NOMO-1 treated with DMSO at 0.1 percent for 48 hours (cell line): ENCODE measurements at regions not wholly inside any gene's neighbourhood (a gene's known extent, or its start where the extent isn't known, plus 50 kb on each side); places are given as distances from the start of the nearest gene placed in this dataset.

Source experiments
- DNase-seq: peaks from one replicate; lab custom pipeline; 2025; ENCODE audit not compliant: unreplicated experiment; lab: John Stamatoyannopoulos, UW

DNA sequence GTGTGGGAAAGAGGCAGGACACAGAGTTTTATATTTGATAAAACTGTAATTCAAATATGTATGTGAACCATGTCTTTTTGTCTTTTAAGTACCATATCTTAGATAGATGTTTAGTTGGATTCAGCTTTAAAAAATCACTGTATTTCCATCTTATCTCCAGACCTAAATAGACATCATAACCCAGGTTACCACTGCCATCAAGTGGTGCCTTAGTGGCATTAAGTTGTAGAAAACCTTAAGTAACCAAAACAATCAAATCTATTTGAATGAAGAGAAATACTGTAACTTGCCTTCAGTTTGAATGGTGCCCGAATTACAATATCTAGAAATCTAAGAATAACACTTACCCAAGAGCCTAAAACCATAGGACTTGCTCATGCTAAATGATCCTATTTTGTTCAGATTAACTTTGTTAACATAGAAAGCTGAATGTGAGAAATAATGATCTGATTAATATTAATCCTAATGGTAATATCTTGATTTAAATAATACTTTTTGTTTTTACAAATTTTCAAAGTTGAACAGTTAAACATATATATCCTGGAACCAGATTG is 92.5 kb upstream of the MAP2 start:
- peak; percentile 11 for DNase-seq

DNA sequence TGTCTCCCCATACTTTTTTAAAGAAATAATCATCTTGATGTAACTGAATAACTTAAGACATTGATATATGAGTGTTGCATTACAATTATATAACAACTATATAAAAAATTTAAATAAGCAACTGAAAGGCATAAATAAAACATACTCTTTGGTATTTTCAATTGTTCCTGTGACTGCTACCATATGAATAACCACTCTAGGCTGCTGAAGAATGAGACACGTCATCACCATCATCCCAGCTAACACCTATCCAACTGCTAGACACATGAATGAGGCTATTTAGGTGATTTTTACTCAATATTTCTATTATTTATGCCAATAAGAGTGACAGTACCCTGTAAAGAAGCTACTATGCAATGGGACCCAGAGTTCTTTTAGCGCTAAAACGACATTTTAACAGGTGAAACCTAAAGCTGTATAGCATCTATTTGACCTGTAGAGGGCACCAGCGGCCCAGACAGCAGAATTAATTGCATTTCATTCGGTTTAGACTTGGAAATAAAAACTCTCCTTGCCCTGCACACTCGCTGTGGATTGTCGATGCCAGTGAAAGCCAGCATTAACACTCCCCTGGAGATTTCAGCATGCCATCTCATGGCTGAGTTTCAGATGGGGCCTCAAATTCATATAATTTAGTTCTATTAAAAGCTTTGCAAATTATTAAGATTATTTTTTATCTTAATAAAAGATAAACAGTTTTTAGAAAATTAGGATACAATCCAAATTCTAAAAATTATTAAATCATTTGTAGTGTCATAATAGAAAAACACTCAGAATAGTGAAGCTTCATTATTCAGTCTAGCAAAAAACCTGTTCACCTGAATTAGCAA is 89.4 kb upstream of the MAP2 start:
- DNase-seq = peak; percentile 52

- no peak for DNase-seq
Measured at GRCh38 chr2:209340522-209340921, 83.3 kb upstream of the MAP2 start.

GRCh38 chr2:209344349-209344748 is 79.5 kb upstream of the MAP2 start:
- no peak for DNase-seq

DNA sequence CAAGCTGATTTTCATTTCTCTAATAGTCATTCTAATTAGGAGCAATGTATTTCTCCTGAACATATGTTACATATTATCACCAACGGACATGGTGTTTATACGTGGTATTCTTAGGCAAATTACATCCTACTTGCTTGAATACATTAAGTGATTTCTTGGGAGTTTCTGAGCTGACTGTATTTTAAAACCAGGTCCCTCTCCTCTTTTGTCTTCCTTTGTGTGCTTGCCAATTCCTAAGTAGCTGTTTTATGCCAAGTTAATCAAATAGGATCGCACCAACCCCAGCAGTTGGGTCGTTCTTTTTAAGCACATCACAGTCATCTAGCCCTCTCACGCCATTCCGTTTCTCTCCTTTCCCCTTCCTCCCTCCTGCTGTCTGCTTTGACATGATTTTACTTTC is 75.4 kb upstream of the MAP2 start:
- DNase-seq = no peak

- no peak for DNase-seq
Measured at GRCh38 chr2:209351636-209352035, 72.2 kb upstream of the MAP2 start.

GRCh38 chr2:209358992-209359391 is 64.9 kb upstream of the MAP2 start:
- no peak for DNase-seq

DNA sequence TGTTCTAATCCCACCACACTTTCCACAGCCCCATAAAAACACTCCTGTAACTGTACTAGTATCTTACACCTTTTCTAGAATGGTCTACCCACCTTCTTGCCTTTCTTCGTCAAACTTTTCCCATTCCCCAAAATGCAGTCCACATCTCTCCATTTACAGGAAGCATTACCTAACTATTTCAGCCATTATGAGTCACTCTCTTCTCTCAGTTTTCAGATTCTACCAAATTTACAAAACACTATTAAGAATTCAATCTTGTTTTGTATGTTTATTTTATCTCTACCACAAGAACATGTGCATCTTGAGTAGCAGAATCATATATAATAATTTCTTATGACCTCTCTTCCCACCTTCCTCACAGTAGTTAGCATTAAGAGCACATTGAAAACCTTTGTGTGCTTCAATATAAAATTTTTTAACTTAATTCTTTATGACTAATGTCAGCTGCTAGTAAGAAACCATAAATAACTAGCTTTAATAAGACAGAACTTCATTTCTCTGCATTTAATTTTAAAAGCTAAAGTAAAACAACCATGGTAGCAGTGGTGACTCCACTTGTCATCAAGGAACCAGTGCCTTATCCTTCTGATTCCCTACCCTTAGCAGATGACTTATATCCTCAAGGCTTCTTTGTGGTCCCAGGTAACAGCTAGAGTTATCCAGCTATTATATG is 56.6 kb upstream of the MAP2 start:
- DNase-seq = no peak

DNA sequence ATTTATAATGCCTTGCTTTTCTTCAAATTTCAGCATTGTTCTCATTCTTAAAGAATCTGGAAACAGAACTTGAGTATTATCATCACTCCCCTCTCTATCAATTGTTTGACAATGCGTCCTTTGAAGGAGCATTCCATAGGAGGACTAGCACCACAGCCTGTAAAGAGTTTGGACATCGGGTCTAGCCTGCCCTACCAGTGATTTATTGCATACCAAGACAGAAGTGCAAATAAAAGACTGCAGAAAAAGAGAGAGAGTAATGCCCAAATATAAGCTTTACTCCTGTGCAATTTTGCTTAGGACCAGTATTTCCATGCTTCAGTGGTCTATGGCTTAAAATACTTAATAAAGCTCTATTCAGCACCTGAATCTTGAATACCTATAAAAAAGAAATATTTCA is 55.4 kb upstream of the MAP2 start:
- no peak for DNase-seq

DNA sequence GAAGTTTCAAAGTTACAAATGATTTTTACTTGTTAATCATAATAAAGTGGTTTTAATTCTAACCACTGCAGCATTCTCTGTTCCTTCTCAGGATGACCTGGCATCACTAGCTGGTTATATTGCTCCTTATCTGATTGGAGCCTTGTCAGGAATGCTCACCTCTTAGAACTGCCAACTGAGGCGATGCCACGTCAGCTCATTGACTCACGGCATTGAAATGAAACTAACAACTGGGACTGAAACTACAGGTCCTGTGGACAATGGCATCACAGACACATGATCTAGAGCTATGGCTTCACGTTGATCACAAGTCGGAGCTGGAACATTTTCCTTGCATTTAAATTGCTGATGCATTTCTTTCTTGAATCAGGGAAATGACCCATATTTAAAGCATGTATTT is 54.9 kb upstream of the MAP2 start:
- no peak for DNase-seq

DNA sequence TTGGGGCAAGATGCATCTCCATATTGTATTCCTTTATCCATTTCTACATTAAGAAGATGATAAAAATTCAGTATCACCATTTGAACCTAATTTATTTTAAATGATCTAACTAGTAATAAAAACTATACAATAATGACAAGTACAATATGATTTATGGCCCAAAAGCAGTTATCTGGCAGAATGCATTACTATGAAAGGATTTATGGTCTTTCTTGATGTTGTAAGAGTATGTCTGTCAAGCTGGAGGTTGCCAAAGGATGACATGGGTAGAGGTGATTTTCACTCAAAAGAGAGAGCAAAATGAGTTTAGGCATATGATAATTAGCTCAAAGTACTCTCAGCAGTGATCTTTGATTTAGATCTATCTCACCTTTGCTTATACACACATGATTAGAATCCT is 54.2 kb upstream of the MAP2 start:
- no peak for DNase-seq

DNA sequence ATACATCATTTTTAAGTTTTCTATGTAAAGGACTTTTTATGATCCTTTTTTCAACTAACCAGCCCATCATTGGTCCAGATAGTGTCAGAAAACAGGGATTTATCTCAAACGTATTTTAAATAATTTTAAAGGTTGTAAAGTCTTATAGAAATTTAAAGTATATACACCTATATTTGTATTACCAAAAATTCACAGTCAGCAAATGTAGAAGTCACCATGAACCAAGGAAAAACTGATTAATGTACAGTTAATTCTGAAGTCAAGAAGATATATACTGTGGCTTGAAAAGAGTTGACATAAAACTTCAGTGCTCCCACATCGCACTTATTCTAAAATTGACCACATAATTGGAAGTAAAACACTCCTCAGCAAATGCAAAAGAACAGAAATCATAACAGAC is 52.4 kb upstream of the MAP2 start:
- DNase-seq = no peak
